Breast epithelium (tissue), 3 donors: ENCODE measurements at regions not wholly inside any gene's neighbourhood (a gene's known extent, or its start where the extent isn't known, plus 50 kb on each side); places are given as distances from the start of the nearest gene placed in this dataset.

Source experiments
- POLR2A ChIP-seq: fragments of 450-650 bp; IDR thresholded peaks from one replicate; pipeline ENCODE4 v1.6.1; 2016; ENCODE audit warnings: antibody characterized with exemption, mild to moderate bottlenecking, moderate library complexity
- POLR2AphosphoS5 ChIP-seq, 3 donors: sonication (generic); formaldehyde crosslinking; IDR thresholded peaks; one replicate each; pipeline ENCODE4 v1.6.1; 2017; ENCODE audit warnings: antibody characterized with exemption in 3 of 3
- TF ChIP-seq, protein P1 (sequence below), 3 donors: fragments of 450-650 bp; IDR thresholded peaks; one replicate each; pipeline ENCODE4 v1.5.1; 2016 to 2017; ENCODE audit warnings: antibody characterized with exemption in 3 of 3, mild to moderate bottlenecking in 3 of 3, moderate library complexity in 3 of 3

DNA sequence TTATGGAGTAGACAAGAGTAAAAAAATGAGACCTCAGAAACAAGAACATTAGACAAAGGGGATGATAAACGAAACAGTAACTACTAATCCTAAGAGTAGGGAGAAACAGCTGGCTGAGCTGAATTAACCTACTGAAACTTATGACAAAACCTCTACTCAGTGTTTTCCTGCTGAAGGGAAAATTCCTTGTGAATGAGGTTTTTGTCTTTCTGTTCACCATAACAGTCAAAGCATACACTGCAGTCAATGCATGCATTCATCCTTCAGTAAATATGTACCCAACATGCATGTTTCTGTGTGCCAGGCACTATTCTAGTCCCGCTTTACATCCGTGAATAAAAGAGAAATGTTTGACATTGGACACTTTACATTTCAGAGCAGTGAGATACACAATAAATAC, 805.6 kb upstream of the KLHL29 start:
- TF ChIP-seq, protein P1, sequence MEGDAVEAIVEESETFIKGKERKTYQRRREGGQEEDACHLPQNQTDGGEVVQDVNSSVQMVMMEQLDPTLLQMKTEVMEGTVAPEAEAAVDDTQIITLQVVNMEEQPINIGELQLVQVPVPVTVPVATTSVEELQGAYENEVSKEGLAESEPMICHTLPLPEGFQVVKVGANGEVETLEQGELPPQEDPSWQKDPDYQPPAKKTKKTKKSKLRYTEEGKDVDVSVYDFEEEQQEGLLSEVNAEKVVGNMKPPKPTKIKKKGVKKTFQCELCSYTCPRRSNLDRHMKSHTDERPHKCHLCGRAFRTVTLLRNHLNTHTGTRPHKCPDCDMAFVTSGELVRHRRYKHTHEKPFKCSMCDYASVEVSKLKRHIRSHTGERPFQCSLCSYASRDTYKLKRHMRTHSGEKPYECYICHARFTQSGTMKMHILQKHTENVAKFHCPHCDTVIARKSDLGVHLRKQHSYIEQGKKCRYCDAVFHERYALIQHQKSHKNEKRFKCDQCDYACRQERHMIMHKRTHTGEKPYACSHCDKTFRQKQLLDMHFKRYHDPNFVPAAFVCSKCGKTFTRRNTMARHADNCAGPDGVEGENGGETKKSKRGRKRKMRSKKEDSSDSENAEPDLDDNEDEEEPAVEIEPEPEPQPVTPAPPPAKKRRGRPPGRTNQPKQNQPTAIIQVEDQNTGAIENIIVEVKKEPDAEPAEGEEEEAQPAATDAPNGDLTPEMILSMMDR (IDR thresholded peaks at IDR 0.05) = no peak
- no peak for TF ChIP-seq POLR2A
- TF ChIP-seq POLR2AphosphoS5 (IDR thresholded peaks at IDR 0.05) = no peak
